ENCODE measurements at regions not wholly inside any gene's neighbourhood (a gene's known extent, or its start where the extent isn't known, plus 50 kb on each side); places are given as distances from the start of the nearest gene placed in this dataset.
"Not testable (repeated sequence)": the region's sequence is repeated elsewhere in the genome, so short reads cannot be mapped to it uniquely, and the experiment has no call there.

GRCh38 chr2:16404146-16404545, 261.5 kb downstream of the CYRIA start:
- intact Hi-C loops (cut with DNase I), result no loop called here
- ATAC-seq (no peak), DNase-seq (no peak)

DNA sequence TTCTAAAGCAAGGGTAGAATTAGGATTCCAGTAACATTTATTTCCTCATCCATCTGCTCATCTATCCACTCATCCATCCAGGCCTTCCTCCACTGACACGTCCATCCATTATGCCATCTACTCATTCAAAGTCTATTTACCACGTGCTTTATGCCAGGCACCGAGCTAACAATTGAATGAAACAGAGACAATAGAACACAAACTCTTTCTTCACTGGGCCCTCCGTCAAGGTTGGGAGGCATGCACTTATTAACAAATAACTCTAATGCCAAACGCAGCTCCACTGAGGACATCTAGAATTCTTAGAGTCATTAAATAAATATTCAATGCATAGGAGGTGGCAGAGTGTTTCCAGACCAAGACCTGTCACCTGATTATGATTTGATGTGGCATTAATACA, 262.7 kb downstream of the CYRIA start:
- intact Hi-C loops (cut with DNase I), result no loop called here
- ATAC-seq (no peak), DNase-seq (no peak)

DNA sequence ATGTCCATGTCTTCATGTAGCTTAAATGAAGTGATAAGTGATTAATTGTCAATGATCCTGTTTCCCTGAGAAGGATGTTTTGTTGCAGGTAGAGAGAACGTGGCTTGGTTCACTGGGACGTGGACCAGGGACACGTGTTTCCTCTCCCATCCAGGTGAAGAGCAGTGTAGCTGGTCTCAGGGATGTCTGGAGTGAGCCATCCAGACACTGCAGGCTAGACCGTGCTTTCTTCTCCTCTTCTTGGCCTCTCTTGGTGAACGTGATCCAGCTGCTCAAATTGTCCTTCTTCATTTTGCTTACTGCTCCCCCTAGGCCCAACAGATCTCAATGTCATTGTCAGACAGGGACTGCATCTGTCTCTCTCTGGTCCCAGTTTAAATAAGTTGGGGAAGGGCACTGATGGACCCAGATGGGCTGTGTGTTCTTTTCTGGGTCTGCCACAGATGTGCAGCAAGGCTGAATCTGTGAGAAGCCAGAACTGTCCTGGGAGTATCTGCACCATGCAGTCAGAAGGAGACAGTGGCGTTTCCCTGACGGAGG, 263.8 kb downstream of the CYRIA start:
- no peak for DNase-seq
- ATAC-seq, result no peak
- intact Hi-C loops (cut with DNase I), result no loop called here

GRCh38 chr2:16400127-16400623, 265.5 kb downstream of the CYRIA start:
- ATAC-seq (peak; percentile 81 to 92), DNase-seq (peak; percentile 64)

DNA sequence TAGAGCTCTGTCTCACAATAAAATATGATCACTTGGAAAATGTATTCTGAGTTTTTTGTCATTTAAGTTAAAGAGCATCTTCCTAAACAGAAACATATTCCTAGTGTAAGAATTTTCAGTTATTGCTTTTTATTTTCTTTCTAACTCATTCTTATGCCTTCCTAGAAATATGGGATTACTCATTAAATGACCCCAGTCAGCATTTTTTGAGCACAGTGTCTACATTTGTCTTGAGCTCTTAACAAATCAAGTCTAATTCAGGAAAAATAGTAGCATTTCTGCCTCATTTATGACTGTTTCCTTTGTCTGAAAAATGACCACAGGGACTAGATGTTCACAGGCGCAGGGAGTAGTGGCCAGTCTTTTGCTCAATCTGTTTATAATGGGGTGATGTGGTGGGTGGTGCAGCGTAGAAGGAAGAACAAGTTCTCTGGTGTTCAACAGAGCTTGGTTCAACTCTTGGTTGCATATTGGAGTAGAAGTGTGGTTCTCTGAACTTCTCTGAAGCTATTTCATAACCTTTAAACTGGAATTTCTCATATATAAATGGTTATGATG, 267.1 kb downstream of the CYRIA start:
- no peak for DNase-seq
- ATAC-seq, result no peak
- intact Hi-C loops (cut with DNase I), result no loop called here

More at GRCh38 chr2:16400127-16400623, 265.5 kb downstream of the CYRIA start:
- intact Hi-C loops (cut with DNase I), result no loop called here

DNA sequence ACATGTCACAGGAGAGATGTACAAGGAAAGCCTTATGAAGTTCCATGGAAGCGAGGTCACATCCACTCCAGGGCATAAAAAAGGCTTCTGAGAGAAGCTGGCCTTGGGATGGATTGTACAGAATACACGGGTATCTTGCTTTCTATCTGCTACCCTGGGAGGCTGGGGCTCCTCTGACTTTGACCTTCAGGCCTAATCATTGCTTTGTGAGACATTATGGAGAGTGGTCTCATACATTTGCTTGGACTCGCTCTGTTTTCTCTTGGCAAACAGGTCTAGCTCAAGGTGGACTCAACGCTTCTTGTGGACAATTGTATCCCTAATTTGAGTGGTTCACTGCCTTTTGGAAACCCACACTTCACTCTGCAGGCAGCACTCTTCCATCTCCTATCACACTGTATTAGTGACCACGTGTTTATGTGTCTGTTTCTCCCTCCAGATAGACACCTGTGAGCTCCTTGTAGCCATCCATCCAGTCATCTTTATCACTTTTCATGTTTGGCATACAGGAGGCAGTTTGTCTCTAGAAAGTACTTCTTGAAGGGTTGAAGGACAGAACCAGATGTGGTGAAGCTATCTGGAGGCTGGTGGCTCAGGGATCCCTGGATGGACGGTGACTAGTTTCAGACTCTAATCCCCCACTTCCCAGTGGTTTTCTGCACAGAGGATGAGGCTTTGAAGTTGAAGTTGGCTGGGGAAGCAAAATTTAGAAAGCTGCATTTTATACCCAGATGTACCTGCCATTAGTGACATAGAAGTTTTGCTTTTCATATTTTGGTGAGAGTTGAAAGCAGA, 267.8 kb downstream of the CYRIA start:
- DNase-seq, result no peak
- intact Hi-C loops (cut with DNase I), result no loop called here
- ATAC-seq, result no peak

- DNase-seq (no peak), ATAC-seq (no peak)
- intact Hi-C loops (cut with DNase I), result no loop called here
These were observed 268.6 kb downstream of the CYRIA start for GRCh38 chr2:16396986-16397385.

DNA sequence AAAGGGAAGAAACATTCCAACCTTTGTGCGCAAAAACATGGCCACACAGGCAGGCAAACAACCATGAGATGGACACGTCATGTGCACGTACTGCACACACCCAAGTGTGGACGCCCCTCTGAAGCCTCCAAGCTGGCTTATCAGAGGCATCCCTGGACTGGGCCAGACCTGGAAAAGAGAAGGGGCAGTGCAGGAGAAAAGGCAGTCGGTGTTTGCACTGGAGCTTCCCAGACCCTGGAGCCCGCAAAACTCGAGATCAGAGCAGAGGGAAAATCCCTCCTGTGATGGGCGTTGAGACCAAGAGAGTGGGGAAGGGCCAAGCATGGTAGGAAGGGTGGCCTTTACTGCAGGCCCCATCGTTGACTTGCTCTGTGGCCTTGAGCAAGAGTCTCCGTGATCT, 269.5 kb downstream of the CYRIA start:
- intact Hi-C loops (cut with DNase I), result no loop called here
- DNase-seq, result no peak
- no peak for ATAC-seq

- intact Hi-C loops (cut with DNase I), result no loop called here
- DNase-seq (no peak), ATAC-seq (no peak)
These were observed 270.0 kb downstream of the CYRIA start for GRCh38 chr2:16395601-16396000.

- no peak for ATAC-seq
- no peak for DNase-seq
- intact Hi-C loops (cut with DNase I), result no loop called here
These were observed 270.6 kb downstream of the CYRIA start for GRCh38 chr2:16394986-16395550.

DNA sequence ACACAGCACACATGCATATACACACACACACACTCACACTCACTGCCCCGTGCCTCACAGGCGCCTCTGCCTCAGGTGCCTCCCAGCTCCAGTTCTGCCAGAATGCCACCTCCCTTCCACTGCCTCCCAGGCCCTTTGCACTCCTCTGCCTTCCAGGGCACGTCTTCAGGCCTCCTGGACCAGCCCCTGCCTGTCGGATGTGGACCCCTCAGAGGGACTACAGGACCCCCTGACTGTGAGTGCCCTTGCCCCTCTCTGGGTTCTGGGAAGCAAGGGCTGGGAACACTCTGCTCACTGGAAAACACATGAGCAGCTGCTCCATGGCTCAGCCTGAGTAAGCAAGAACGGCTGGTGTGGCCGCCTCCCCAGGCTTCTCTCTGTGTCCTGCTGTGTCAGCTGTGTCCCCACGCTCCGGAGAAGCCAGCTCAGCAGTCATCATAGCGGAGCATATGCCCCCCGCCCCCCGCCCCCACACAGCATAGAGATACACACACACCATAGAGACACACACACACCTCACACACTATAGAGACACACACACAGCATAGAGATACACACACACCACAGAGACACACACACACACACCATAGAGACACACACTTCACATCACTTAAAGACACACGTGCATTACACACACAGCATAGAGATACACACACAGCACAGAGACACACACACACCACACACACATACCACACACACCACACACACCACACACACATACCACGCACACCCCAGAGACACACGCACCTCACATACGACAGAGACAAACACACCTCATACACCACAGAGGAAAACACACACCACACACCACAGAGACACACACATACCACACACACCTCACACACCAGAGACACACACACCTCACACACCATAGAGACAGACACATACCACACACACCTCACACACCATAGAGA, 271.3 kb downstream of the CYRIA start:
- ATAC-seq (peak in 1 of 2 donors; percentile 30), DNase-seq (no peak)
- intact Hi-C loops (cut with DNase I), result no loop called here

DNA sequence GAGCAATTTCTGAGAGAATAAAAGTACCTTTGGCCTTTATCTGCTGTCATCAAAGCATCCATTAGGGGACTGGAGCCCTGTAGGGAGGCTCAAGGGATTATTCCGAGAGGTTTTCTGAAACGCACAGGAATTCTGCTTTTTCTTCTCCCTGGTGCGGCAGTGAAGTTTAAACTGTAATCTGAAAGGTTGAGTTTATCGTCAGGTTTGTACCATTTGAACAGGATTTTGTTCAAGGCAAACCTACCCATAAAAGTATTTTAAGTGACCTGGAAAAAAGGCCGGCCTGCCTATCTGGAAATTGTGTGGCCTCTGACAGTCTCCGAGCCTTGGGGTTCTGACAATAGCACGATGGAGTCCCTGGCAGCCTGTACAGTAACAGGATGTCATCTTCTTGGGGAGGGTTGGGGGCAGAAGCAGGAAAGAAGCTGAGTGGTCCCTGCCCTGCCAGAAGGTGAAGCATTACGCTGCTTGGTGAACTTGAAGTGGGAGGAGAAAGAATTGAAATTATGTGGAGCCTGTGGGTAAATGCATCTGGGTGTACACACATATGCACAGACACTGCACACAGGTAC, 272.0 kb downstream of the CYRIA start:
- DNase-seq (no peak), ATAC-seq (no peak)
- intact Hi-C loops (cut with DNase I), result no loop called here

GRCh38 chr2:16392647-16393499, 272.8 kb downstream of the CYRIA start:
- no peak for DNase-seq
- intact Hi-C loops (cut with DNase I), result no loop called here
- ATAC-seq, result peak in 1 of 2 donors; percentile 57

- intact Hi-C loops (cut with DNase I), result no loop called here
- DNase-seq (no peak), ATAC-seq (no peak)
These were observed 273.6 kb downstream of the CYRIA start for GRCh38 chr2:16391986-16392385.

DNA sequence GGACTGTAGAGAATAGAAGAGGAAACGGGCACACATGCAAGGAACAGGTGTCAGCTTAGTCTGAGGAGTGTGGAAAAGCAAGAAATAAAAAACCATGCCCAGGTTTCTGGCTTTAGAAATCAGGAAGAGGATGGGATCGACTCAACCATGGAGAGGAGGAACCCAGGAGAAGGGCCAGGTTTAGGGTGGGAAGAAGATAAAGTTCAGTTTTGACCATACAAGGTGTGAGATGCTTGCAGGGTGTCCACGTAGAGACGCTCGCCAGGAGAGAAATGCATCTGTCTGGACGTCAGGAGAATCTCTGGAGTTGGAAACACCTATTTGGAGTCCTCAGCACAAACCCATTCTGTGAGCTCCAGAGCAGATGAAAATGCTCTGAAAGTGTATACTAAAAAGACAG, 275.1 kb downstream of the CYRIA start:
- intact Hi-C loops (cut with DNase I), result no loop called here
- DNase-seq (no peak), ATAC-seq (no peak)

GRCh38 chr2:16389611-16390010, 276.0 kb downstream of the CYRIA start:
- no peak for ATAC-seq

GRCh38 chr2:16388199-16388830, 277.3 kb downstream of the CYRIA start:
- DNase-seq; intact Hi-C loops (cut with DNase I): not testable (repeated sequence)
- peak in 1 of 2 donors; percentile 35 for ATAC-seq

More at GRCh38 chr2:16389611-16390010, 276.0 kb downstream of the CYRIA start:
- DNase-seq, result no peak
- intact Hi-C loops (cut with DNase I), result no loop called here

All from left cardiac atrium (tissue), 4 donors.